HG02588 (cell line): ENCODE measurements at regions not wholly inside any gene's neighbourhood (a gene's known extent, or its start where the extent isn't known, plus 50 kb on each side); places are given as distances from the start of the nearest gene placed in this dataset.
"Not testable (repeated sequence)": the region's sequence is repeated elsewhere in the genome, so short reads cannot be mapped to it uniquely, and the experiment has no call there.

Source experiments
- ATAC-seq: cut with Tn5 transposase; IDR thresholded peaks from one replicate; pipeline ENCODE4 v1.9.1; 2021; ENCODE audit warnings: mild to moderate bottlenecking, moderate library complexity; ENCODE audit not compliant: unreplicated experiment

- no peak for ATAC-seq
Observed at GRCh38 chr13:106107061-106107460, 428.4 kb downstream of the EFNB2 start.

- no peak for ATAC-seq
Observed at GRCh38 chr13:106105153-106105552, 430.3 kb downstream of the EFNB2 start.

DNA sequence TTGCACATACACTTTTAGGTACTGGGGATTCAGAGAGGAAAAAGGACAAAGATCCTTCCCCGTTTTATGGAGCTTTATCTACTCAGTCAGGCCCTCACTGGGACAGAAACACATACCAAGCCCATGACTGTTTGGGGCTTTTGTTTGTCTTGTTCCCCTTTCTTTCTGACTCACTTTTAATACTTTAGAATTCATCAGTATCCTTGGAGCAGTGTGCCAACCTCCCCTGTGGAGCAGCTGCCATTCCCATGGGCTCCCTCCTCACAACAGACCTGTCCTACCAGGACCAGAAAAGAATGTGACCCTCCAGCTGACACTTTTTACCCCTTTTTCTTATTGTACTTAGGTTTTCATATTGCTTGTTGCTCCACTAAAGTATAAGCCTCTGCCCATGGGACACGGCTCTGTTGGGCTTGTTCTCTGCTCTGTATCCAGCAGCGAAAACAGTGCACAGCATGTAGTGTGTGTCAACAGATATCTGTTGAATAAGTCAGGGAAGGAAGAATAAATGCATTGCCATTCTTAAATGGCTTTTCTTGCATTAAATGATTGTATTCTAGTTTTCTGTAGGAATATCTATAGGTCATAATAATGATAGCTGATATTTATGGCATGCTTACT lies 431.1 kb downstream of the EFNB2 start:
- no peak for ATAC-seq

DNA sequence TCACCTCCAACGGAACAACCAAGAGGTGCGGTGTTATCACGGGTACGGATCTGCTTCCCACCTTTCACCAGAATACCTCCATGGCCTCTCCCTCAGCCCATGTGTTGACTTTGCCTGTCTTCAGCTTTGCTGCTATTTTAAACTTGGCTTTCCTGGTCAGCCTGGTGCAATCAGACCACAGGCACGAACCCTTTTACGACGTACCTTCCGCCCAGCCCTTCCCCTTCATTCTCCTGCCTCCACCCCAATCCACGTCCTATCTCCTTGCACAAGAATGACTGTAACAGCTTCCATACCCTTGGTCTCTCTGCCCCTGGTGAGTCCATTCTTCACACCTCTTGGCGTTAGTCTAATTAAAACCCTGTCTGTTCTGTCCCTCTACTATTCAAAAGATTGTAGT lies 431.7 kb downstream of the EFNB2 start:
- no peak for ATAC-seq

GRCh38 chr13:106102786-106103185 lies 432.7 kb downstream of the EFNB2 start:
- ATAC-seq, result no peak

DNA sequence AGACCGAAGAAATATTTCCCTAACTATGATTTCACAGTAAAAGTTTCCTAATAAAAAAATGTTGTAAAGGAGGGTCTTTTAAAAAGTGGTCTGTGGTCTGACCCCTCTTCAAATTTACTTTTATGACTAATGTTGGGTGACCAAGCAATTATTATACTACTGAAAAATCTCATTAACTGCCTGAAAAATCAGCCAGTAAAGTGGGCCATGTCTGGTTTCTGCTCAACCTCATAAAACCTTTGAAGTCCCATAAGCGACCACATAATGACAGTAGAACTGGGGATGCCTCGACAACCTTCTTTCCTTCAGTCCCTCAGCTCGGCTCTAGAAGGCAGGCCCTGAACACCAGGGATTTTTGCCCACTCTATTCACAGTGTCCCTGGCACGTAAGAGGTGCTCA lies 434.3 kb downstream of the EFNB2 start:
- ATAC-seq, result no peak

DNA sequence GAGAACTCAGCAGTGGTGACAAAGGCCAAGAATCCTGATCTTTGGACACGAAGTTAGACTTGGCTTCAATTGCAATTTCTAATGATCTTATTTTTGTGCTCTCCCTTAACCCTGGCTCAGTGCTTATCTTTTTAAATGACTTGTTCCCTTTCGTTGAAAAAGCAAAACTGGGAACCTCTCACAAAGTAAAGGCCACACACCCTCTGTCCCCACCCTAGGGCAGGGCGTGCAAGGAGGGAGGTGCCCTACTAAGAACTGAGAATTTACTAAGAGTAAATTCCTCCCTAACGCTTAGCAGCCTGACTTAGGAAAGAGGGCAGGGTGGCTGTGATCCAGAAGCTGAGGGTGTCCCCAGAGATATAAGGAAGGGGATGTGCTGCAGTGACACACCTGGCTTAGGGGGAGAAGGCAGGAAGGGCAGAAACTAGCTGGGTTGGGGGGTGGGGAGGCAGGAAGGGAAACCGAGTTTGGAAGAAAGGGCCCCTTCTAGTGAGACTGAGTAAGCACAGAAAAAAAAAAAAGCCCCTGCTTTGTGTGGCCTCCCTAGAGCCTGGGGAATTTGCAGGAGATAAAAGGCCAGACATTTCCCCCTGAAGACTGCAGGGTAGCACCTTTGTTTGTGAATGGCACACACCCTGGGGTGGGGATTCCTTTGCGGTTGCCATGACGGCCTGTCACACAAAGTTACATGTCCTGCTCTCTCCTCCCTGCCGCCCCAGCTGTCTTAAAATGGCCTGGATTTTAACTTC lies 435.1 kb downstream of the EFNB2 start:
- ATAC-seq, result peak; percentile 70

- ATAC-seq, result no peak
Observed at GRCh38 chr13:106099765-106100164, 435.7 kb downstream of the EFNB2 start.

DNA sequence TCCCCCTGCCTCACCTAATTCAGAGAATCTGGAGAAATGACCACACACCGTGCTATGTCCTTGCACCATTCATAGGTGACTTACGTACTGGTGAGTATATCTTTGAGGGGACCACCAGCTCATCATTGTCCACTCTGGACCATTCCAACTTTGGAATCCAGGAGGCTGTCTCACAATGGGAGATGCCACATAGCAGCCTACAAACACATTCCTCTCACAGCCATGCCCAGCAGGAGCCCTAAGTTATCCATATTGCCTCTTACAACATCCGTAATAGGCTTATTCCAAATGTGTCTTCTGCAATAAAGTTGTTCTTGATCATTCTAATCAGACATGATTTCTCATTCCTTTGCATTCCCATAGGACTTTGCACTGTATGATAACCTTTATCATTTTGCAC lies 436.7 kb downstream of the EFNB2 start:
- ATAC-seq, result no peak

DNA sequence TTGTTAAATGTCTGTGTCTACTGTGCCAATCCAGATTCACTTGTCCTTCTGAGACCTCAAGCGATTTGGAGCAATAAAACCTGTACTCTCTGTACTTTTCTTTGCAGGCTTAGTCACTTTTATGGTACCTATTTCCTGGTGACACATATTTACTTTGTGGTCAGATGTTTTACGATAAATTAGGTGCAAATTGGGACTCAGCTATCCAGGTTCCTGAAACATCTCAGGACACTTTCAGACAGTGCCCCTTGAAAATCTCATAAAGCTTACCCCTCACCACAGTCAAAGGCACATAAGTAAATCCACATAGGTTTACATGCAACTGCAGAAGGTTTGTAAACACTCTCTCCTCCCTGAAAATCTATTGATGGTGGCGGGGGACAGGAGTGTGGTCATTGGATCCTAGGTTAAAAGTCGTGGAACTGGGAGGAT lies 438.8 kb downstream of the EFNB2 start:
- no peak for ATAC-seq

DNA sequence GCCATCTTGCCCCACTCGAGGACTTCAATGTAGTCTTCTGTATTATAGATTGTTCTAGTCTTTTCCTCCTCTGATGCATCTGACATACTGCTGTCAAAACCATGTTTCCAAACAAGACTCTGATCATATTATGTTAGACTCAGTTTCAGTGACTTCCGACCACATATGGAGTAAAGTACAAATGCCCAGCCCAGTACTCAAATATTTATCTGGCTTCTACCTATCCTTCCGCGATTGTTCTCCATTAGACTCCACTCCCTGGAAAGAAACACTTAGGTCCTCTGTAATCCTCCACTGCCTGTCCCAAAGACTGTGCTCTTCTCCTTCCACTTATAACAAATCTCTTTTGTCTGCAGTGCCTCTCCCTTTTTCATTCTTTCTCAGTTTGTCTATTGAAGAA lies 439.5 kb downstream of the EFNB2 start:
- no peak for ATAC-seq

- ATAC-seq, result no peak
Observed at GRCh38 chr13:106095406-106095805, 440.1 kb downstream of the EFNB2 start.

DNA sequence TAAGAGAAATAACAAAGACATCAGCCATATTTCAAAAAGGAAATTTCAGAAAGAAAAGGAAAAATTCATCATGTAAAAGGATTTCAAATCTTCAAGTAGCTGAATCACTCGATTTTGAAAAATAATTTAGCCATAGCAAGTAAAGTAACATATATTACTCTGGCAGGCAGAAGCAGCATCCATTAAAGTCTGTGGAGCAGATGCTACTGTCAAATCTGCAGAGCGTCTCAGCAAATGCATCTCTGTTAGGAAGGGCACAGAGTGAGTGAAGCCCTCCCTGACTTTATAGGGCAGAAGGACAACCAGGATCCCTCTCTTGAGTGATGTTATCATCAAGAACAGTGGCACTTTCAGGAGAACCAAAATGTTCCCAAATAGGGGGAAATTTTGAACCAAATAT lies 445.5 kb downstream of the EFNB2 start:
- ATAC-seq, result no peak

- ATAC-seq, result no peak
Observed at GRCh38 chr13:106089261-106089980, 446.0 kb downstream of the EFNB2 start.

DNA sequence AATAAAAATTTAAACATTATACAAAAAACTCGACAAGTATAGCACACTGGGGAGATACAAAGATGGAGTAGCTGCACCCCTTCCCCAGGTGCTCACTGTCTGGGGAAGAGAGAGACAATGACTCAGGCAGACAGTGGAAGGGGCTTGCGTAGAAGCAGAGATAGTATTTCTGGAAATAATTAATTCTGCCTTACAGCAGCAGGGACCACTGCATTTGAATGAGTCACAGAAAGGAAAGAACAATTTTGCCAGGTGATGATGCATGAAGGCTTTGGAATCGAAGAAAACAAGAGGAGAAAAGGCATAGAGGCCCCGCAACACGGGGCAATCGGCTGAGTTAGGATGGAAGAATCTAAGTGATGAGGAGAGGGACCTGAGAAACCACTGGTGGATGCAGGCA lies 447.4 kb downstream of the EFNB2 start:
- ATAC-seq, result no peak

GRCh38 chr13:106087201-106087600 lies 448.3 kb downstream of the EFNB2 start:
- no peak for ATAC-seq

DNA sequence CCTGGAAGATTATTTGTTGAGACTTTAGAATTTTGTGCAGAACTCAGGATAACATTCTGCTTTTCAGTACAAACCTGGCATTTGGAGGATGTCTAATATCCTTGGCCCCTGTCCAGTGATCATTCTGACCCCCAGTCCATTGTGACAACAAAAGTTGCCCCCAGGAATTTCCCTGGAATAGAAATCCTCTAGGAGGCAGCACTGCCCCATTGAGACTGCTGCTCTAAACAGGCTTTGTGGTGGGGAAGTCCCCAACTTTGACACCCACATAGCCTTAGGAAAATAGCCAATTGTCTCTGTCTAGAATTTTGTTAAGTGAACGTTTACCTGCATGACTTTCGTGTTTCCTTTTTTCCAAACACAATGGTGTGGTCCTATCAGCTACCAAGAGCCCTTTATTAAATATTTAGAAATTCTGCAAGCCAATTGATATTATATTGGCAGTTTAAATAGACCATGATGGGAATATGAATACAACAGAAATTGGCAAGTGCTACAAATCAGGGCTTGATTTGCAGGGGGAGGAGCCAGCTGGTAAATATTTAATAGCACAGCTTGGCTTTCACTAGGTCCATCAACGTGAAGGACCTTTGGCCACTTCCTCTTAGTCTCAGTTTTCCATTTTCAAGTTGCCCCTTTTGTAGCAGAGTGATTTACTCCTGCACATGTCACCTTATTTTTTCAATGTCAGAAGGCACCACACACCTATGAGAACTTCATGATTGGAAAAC lies 451.7 kb downstream of the EFNB2 start:
- ATAC-seq, result peak; percentile 68

- ATAC-seq, result not testable (repeated sequence)
Observed at GRCh38 chr13:106081221-106081620, 454.2 kb downstream of the EFNB2 start.

DNA sequence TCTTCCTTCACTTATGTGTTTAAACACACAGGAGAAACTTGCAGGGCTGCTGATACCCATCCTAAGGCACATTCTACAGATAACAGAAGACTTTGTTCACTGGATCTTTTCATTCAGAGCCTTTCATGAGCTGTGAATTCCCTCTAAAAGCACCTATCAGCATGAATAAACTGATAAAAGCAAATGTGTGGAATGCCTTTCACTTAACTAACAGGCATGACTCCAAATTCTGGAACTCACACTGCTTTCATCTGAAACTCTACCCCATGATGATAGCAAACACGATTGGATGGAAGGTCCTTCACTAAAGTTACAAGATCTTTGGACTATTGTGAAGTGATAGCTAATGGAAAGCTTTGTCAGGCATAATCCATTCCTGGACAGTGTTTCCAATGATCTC lies 457.3 kb downstream of the EFNB2 start:
- no peak for ATAC-seq

DNA sequence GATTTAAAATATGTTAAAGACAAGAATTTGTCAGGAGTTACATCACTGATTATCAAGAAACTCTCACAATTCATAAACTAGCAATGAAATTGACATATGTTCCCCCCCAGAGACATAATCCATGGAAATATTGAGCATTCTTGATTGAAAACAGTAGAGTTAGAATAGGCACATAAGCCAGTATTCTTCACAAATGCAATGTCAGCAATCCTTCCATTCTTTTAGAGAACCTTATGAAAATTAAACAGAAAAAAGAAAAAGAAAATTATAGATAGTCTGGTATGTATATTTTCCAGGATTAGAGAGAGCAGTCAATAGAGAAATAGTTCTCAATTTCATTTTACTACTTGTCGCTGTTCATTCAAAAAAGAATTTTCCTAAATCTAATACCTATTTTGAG lies 458.4 kb downstream of the EFNB2 start:
- ATAC-seq, result no peak

DNA sequence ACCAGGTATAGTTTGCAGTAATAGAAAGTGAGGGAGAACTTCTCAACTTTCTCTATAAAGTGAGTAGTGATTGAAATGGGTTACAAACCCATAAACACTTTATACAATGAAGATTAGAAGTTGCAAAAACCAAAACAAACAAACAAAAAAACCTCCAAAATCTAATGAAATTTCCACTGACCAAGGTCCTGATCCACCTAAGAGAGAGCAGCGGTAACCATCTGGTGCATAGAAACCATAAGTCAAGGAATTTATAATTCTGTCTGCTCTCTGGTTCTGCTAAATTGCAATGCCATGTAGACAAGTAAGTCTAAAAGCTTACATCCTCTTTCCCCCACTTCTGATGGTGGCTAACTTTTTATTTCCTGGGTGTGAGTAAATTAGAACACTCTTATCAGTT lies 463.4 kb downstream of the EFNB2 start:
- ATAC-seq, result no peak
